GM12878 (cell line): ENCODE measurements at regions not wholly inside any gene's neighbourhood (a gene's known extent, or its start where the extent isn't known, plus 50 kb on each side); places are given as distances from the start of the nearest gene placed in this dataset.

Experiments
- ATAC-seq: fragments of 200-7000 bp; cut with Tn5 transposase; 3 replicates; pipeline ENCODE4 v1.9.1; 2020; ENCODE audit warnings: mild to moderate bottlenecking, moderate library complexity
- BruUV-seq: library from RNA; stranded (reverse); fragments of 400-500 nt; replicated peaks from 2 replicates; lab custom pipeline; 2021; lab: Mats Ljungman, UMichigan
- CTCF ChIA-PET: fragments of 300-600 bp; sonication (Branson Sonifier 250); formaldehyde crosslinking; extraction: SDS; loops from one replicate; lab custom pipeline; 2021; ENCODE audit warnings: inconsistent platforms; lab: Yijun Ruan, JAX
- POLR2A ChIA-PET: fragments of 350-600 bp; formaldehyde crosslinking; extraction: SDS; loops from one replicate; lab custom pipeline; 2021; ENCODE audit warnings: inconsistent platforms; lab: Charles Lee
- RAD21 ChIA-PET: fragments of 300-600 bp; sonication (Branson Sonifier 250); formaldehyde crosslinking; loops from one replicate; lab custom pipeline; 2023; ENCODE audit warnings: antibody characterized with exemption; ENCODE audit not compliant: unreplicated experiment; lab: Charles Lee
- SMC1A ChIA-PET: fragments of 300-600 bp; sonication (Branson Sonifier 250); formaldehyde crosslinking; loops from one replicate; lab custom pipeline; 2023; ENCODE audit not compliant: unreplicated experiment, uncharacterized antibody; lab: Charles Lee
- DNase-seq: peaks from one replicate; pipeline ENCODE4 v3.0.0-alpha.2; 2011; ENCODE audit warnings: low read depth, low spot score
- FAIRE-seq: peaks from 3 replicates; lab custom pipeline; 2011; peaks lifted over from hg19 to GRCh38; lab: Jason Lieb, UNC
- H2AFZ ChIP-seq: 2 replicates; pipeline ENCODE4 v1.6.0; 2011; ENCODE audit warnings: low read depth, low read length, control low read depth; ENCODE audit not compliant: control insufficient read depth
- H3K27ac ChIP-seq: 2 replicates; pipeline ENCODE4 v1.5.1; 2011; ENCODE audit warnings: control low read depth; ENCODE audit not compliant: control insufficient read depth, insufficient read depth
- H3K27me3 ChIP-seq, 2 experiments: replicated peaks in 1 of 2; 2 replicates each; pipeline versions ENCODE4 v1.6.0 to v1.6.1; 2011; ENCODE audit warnings: low read length in 1 of 2; ENCODE audit not compliant: control insufficient read depth in 2 of 2, insufficient read depth in 2 of 2
- H3K36me3 ChIP-seq, 2 experiments: 2 replicates each; pipeline ENCODE4 v1.5.1; 2011; ENCODE audit warnings: low read length in 1 of 2; ENCODE audit not compliant: control insufficient read depth in 2 of 2, insufficient read depth in 2 of 2
- H3K4me1 ChIP-seq: 2 replicates; pipeline ENCODE4 v1.6.1; 2011; ENCODE audit warnings: mild to moderate bottlenecking, low read length, moderate library complexity, mixed read lengths; ENCODE audit not compliant: control insufficient read depth, insufficient read depth
- H3K4me2 ChIP-seq: 2 replicates; pipeline ENCODE4 v1.6.0; 2011; ENCODE audit warnings: control low read depth; ENCODE audit not compliant: control insufficient read depth, insufficient read depth
- H3K4me3 ChIP-seq: fragments of 200-600 bp; sonication (generic); 2 replicates; pipeline ENCODE4 v1.5.1; 2016
- H3K79me2 ChIP-seq: 2 replicates; pipeline ENCODE4 v1.6.0; 2011; ENCODE audit warnings: low read length; ENCODE audit not compliant: control insufficient read depth, insufficient read depth
- H3K9ac ChIP-seq: 2 replicates; pipeline ENCODE4 v1.8.0; 2011; ENCODE audit warnings: low read length, control low read depth, mixed read lengths; ENCODE audit not compliant: control insufficient read depth, insufficient read depth
- H3K9me3 ChIP-seq: replicated peaks from 3 replicates; pipeline ENCODE4 v1.5.1; 2011; ENCODE audit warnings: mild to moderate bottlenecking, low read length; ENCODE audit not compliant: control insufficient read depth, insufficient read depth
- H4K20me1 ChIP-seq: 2 replicates; pipeline ENCODE4 v1.6.0; 2011; ENCODE audit not compliant: control insufficient read depth, insufficient read depth
- BACH1 ChIP-seq: fragments of 450-650 bp; IDR thresholded peaks from 2 replicates; pipeline ENCODE4 v1.6.1; 2017; ENCODE audit warnings: mild to moderate bottlenecking, borderline replicate concordance
- CEBPB ChIP-seq, 2 experiments: fragments of 150-350 bp in 1 of 2; IDR thresholded peaks; 2 replicates each; pipeline ENCODE4 v1.6.1; 2012 to 2014; ENCODE audit warnings: low read depth in 2 of 2, low read length in 2 of 2, borderline replicate concordance in 1 of 2, inconsistent platforms in 1 of 2
- CREB1 ChIP-seq: IDR thresholded peaks from 2 replicates; pipeline ENCODE4 v1.6.1; 2012; ENCODE audit warnings: low read depth, mild to moderate bottlenecking, inconsistent platforms
- EGR1 ChIP-seq, 2 experiments: IDR thresholded peaks; 1 replicate in 1 of 2; 2 replicates in 1 of 2; pipeline ENCODE4 v1.6.1; 2011 to 2012; ENCODE audit warnings: low read depth in 2 of 2, low read length in 2 of 2, borderline replicate concordance in 1 of 2, mild to moderate bottlenecking in 1 of 2, moderate library complexity in 1 of 2
- ESRRA ChIP-seq: IDR thresholded peaks from 2 replicates; pipeline ENCODE4 v1.6.1; 2012; ENCODE audit warnings: mild to moderate bottlenecking, low read length, improper control_type of control experiment
- FOS ChIP-seq: IDR thresholded peaks from 3 replicates; pipeline ENCODE4 v1.6.1; 2011; ENCODE audit warnings: borderline replicate concordance; ENCODE audit not compliant: insufficient read length; ENCODE audit errors: extremely low read depth
- HDAC2 ChIP-seq: fragments of 200-600 bp; sonication (generic); IDR thresholded peaks from 2 replicates; pipeline ENCODE4 v1.6.1; 2017
- JUND ChIP-seq: IDR thresholded peaks from 2 replicates; pipeline ENCODE4 v1.6.1; 2012; ENCODE audit warnings: low read depth, mild to moderate bottlenecking, low read length, improper control_type of control experiment, moderate library complexity
- NR2C2 ChIP-seq: IDR thresholded peaks from 2 replicates; pipeline ENCODE4 v1.6.1; 2011; ENCODE audit warnings: borderline replicate concordance, low read depth; ENCODE audit not compliant: control insufficient read depth, insufficient read length
- NR2F1 ChIP-seq: fragments of 450-650 bp; conservative IDR thresholded peaks from 2 replicates; pipeline ENCODE4 v1.6.1; 2017; ENCODE audit warnings: mild to moderate bottlenecking
- NRF1 ChIP-seq: conservative IDR thresholded peaks from 2 replicates; pipeline ENCODE4 v1.6.1; 2011; ENCODE audit warnings: mild to moderate bottlenecking, low read depth, low read length, improper control_type of control experiment
- RAD21 ChIP-seq: IDR thresholded peaks from 2 replicates; pipeline ENCODE4 v1.6.1; 2011; ENCODE audit warnings: mild to moderate bottlenecking, low read depth, low read length, moderate library complexity; ENCODE audit not compliant: insufficient read depth
- RAD51 ChIP-seq: fragments of 450-650 bp; IDR thresholded peaks from 2 replicates; pipeline ENCODE4 v1.6.1; 2016; ENCODE audit warnings: moderate library complexity, mild to moderate bottlenecking, inconsistent platforms
- RBBP5 ChIP-seq: fragments of 200-600 bp; sonication (generic); conservative IDR thresholded peaks from 2 replicates; pipeline ENCODE4 v1.6.1; 2016
- SREBF1 ChIP-seq: IDR thresholded peaks from 2 replicates; pipeline ENCODE4 v1.6.1; 2012; ENCODE audit warnings: mild to moderate bottlenecking, low read length
- ZSCAN29 ChIP-seq: fragments of 450-650 bp; IDR thresholded peaks from 2 replicates; pipeline ENCODE4 v1.6.1; 2017; ENCODE audit warnings: mild to moderate bottlenecking, moderate library complexity
- WGBS: methylation state at CpG from one replicate; pipeline ENCODE4 v1.1.6; 2016; ENCODE audit warnings: low lambda C conversion rate; ENCODE audit not compliant: insufficient replicate concordance, insufficient coverage; ENCODE audit errors: missing lambda C conversion rate; 5-methylcytosine and 5-hydroxymethylcytosine counted together
- in situ Hi-C: fragments of 300-500 bp; cut with MboI; formaldehyde crosslinking; loops from 9 replicates; pipeline ENCODE4 v1.14.3; 2018; ENCODE audit warnings: mixed read lengths
- intact Hi-C: fragments of 100-400 bp; cut with micrococcal nuclease; formaldehyde crosslinking; loops from one replicate; pipeline ENCODE4 v1.14.2; 2022; ENCODE audit not compliant: unreplicated experiment
- TF ChIP-seq, protein P1 (sequence below): IDR thresholded peaks from 2 replicates; pipeline ENCODE4 v1.6.1; 2011; ENCODE audit warnings: borderline replicate concordance, low read depth, mild to moderate bottlenecking, moderate library complexity, mixed read lengths, low read length; ENCODE audit not compliant: insufficient read depth; ENCODE audit errors: extremely low read length
- TF ChIP-seq, protein P2 (sequence below): IDR thresholded peaks from 2 replicates; pipeline ENCODE4 v1.6.1; 2012; ENCODE audit warnings: low read depth, low read length, improper control_type of control experiment

DNA sequence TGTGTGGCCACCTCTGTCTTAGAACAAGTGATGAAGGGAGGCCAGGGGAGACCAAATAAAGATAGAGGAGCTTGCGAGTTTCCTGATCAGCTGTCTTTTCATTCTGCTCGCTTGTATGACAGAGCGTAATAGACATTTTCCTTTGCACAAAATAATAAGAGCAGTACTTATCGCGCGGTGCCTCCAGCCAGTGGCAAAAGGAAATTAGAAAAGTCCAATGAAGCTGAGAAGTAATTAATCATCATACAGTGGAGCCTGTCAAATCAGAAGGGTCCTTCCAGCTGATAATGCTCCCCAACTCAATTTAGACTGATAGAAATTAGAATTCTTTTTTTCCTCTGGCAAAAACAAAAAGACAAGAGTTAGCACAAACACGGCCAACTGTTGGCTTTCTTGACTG is 307.0 kb upstream of the IRX5 start:
- H3K4me3 ChIP-seq = no peak overlapping the region
- TF ChIP-seq BACH1 = no peak
- TF ChIP-seq JUND = no peak
- TF ChIP-seq NR2F1 = no peak
- TF ChIP-seq, protein P1, sequence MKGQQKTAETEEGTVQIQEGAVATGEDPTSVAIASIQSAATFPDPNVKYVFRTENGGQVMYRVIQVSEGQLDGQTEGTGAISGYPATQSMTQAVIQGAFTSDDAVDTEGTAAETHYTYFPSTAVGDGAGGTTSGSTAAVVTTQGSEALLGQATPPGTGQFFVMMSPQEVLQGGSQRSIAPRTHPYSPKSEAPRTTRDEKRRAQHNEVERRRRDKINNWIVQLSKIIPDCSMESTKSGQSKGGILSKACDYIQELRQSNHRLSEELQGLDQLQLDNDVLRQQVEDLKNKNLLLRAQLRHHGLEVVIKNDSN = no peak
- ChIA-PET SMC1A (no interaction called here), POLR2A (no interaction called here), RAD21 (no interaction called here), CTCF (no interaction called here)
- H2AFZ ChIP-seq = no peak overlapping the region
- ATAC-seq (no peak), DNase-seq (no peak), FAIRE-seq (no peak)
- H4K20me1 ChIP-seq = no peaks in the 10 kb centered on the region
- WGBS = 70% methylated on average over 7 of the region's 7 CpGs
- H3K27ac ChIP-seq = no peak overlapping the region
- H3K4me2 ChIP-seq = no peak overlapping the region
- H3K9ac ChIP-seq = no peak overlapping the region
- H3K79me2 ChIP-seq = no peaks in the 10 kb centered on the region
- no peaks in the 10 kb centered on the region for H3K9me3 ChIP-seq
- H3K36me3 ChIP-seq = no peaks in the 10 kb centered on the region
- no TSS peak for BruUV-seq
- H3K27me3 ChIP-seq = no peaks in the 10 kb centered on the region
- intact Hi-C loops (no loop called here), in situ Hi-C loops (no loop called here)
- H3K4me1 ChIP-seq = no peaks in the 10 kb centered on the region

DNA sequence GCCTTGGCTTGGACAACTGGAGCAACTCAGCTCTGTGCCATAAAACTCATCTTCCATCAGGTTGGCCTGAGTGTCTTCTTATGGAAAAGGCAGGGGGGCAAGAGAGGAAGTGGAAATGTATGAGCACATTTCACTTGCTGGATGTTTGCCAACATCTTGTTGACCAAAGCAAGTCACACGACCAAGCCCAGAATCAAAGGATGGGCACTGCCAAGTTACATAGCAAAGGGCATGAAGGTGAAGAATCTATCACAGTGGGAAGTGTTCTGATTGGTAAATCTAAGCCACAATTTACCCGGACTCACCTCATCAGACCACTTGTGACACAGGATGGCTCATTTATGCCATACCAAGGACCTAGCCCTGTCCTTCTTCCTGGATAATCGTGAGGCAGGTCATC is 310.5 kb upstream of the IRX5 start:
- ATAC-seq (no peak), FAIRE-seq (no peak)
- ChIA-PET SMC1A (no interaction called here), RAD21 (no interaction called here), POLR2A (no interaction called here)
- H2AFZ ChIP-seq = no peak overlapping the region
- WGBS = 13% methylated on average over 3 of the region's 3 CpGs
- in situ Hi-C loops = no loop called here
- no TSS peak for BruUV-seq
- no peaks in the 10 kb centered on the region for H3K27me3 ChIP-seq
- no peaks in the 10 kb centered on the region for H3K9me3 ChIP-seq
- no peaks in the 10 kb centered on the region for H3K36me3 ChIP-seq
- H3K4me1 ChIP-seq = no peaks in the 10 kb centered on the region
- no peak overlapping the region for H3K27ac ChIP-seq
- no peak for TF ChIP-seq HDAC2
- TF ChIP-seq ESRRA = no peak
- no peak for TF ChIP-seq CEBPB (IDR thresholded peaks at IDR 0.05; ENCODE audit: borderline replicate concordance in 1 of 2, low read depth in 2 of 2, low read length in 2 of 2)
- no peak for TF ChIP-seq RAD51
- no peak for TF ChIP-seq CREB1
- TF ChIP-seq RAD21 = no peak
- no peak for TF ChIP-seq NRF1
- TF ChIP-seq RBBP5 = no peak
- TF ChIP-seq SREBF1 = no peak
- TF ChIP-seq EGR1 (IDR thresholded peaks at IDR 0.05; ENCODE audit: borderline replicate concordance in 1 of 2, low read depth in 2 of 2, low read length in 2 of 2) = no peak
- no peak for TF ChIP-seq ZSCAN29
- TF ChIP-seq NR2C2 = no peak
- TF ChIP-seq FOS = no peak
- TF ChIP-seq, protein P2, sequence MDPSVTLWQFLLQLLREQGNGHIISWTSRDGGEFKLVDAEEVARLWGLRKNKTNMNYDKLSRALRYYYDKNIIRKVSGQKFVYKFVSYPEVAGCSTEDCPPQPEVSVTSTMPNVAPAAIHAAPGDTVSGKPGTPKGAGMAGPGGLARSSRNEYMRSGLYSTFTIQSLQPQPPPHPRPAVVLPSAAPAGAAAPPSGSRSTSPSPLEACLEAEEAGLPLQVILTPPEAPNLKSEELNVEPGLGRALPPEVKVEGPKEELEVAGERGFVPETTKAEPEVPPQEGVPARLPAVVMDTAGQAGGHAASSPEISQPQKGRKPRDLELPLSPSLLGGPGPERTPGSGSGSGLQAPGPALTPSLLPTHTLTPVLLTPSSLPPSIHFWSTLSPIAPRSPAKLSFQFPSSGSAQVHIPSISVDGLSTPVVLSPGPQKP = no peak
- TF ChIP-seq, all 136 proteins: peak for 0
- H3K9ac ChIP-seq = no peak overlapping the region
- no peak for DNase-seq
- H3K4me2 ChIP-seq = no peak overlapping the region
- no peak overlapping the region for H3K4me3 ChIP-seq
- CTCF ChIA-PET = no interaction called here
- H4K20me1 ChIP-seq = no peaks in the 10 kb centered on the region
- intact Hi-C loops = no loop called here
- H3K79me2 ChIP-seq = no peaks in the 10 kb centered on the region
